ENCODE measurements at regions not wholly inside any gene's neighbourhood (a gene's known extent, or its start where the extent isn't known, plus 50 kb on each side); places are given as distances from the start of the nearest gene placed in this dataset.

GRCh38 chr6:54646951-54647664 is 199.5 kb upstream of the FAM83B start:
- Histone ChIP-seq H3K9me3 (no peaks in the 10 kb centered on the region), H3K27ac (no peak overlapping the region), H3K4me3 (no peak overlapping the region), H3K27me3 (no peaks in the 10 kb centered on the region), H3K36me3 (no peaks in the 10 kb centered on the region), H3K4me1 (no peaks in the 10 kb centered on the region)
- no peak for ATAC-seq
- no peak for TF ChIP-seq EP300 (IDR thresholded peaks at IDR 0.05)
- no peak for TF ChIP-seq CTCF (IDR thresholded peaks at IDR 0.05)
- no peak for TF ChIP-seq POLR2A (IDR thresholded peaks at IDR 0.05)
- TF ChIP-seq POLR2AphosphoS5 (IDR thresholded peaks at IDR 0.05): no peak
- 87 to 89% methylated on average over 5 to 7 of the region's 8 CpGs for WGBS, 2 donors (ENCODE audit: low coverage in 1 of 2)

GRCh38 chr6:54654381-54654780 is 192.2 kb upstream of the FAM83B start:
- TF ChIP-seq EP300 (IDR thresholded peaks at IDR 0.05) (no peak), CTCF (IDR thresholded peaks at IDR 0.05) (no peak), POLR2A (IDR thresholded peaks at IDR 0.05) (no peak), POLR2AphosphoS5 (IDR thresholded peaks at IDR 0.05) (no peak)
- H3K36me3 ChIP-seq: no peaks in the 10 kb centered on the region
- H3K4me3 ChIP-seq: no peak overlapping the region
- H3K27me3 ChIP-seq: no peaks in the 10 kb centered on the region
- H3K27ac ChIP-seq: no peak overlapping the region
- no peak for ATAC-seq
- no peaks in the 10 kb centered on the region for H3K4me1 ChIP-seq
- no peaks in the 10 kb centered on the region for H3K9me3 ChIP-seq

- Histone ChIP-seq H3K4me3 (no peak overlapping the region), H3K27me3 (no peaks in the 10 kb centered on the region), H3K27ac (no peak overlapping the region), H3K36me3 (no peaks in the 10 kb centered on the region), H3K4me1 (no peaks in the 10 kb centered on the region), H3K9me3 (no peaks in the 10 kb centered on the region)
- WGBS, 2 donors (ENCODE audit: low coverage in 1 of 2): 67 to 75% methylated on average over 1 of the region's 1 CpG
- ATAC-seq: no peak
- TF ChIP-seq CTCF (IDR thresholded peaks at IDR 0.05) (no peak), POLR2AphosphoS5 (IDR thresholded peaks at IDR 0.05) (no peak), POLR2A (IDR thresholded peaks at IDR 0.05) (no peak), EP300 (IDR thresholded peaks at IDR 0.05) (no peak)
Observed at GRCh38 chr6:54655162-54655561, 191.4 kb upstream of the FAM83B start.

GRCh38 chr6:54665278-54665677 is 181.3 kb upstream of the FAM83B start:
- Histone ChIP-seq H3K4me1 (no peaks in the 10 kb centered on the region), H3K36me3 (no peaks in the 10 kb centered on the region), H3K9me3 (peaks cover 0 to 5% (median 0%) of the 10 kb centered on the region in 3 donors), H3K4me3 (no peak overlapping the region), H3K27me3 (no peaks in the 10 kb centered on the region), H3K27ac (no peak overlapping the region)
- TF ChIP-seq POLR2AphosphoS5 (IDR thresholded peaks at IDR 0.05) (no peak), CTCF (IDR thresholded peaks at IDR 0.05) (no peak)
- ATAC-seq: no peak

- ATAC-seq: no peak
- Histone ChIP-seq H3K27me3 (no peaks in the 10 kb centered on the region), H3K9me3 (no peaks in the 10 kb centered on the region), H3K4me3 (no peak overlapping the region), H3K36me3 (no peaks in the 10 kb centered on the region), H3K4me1 (no peaks in the 10 kb centered on the region), H3K27ac (no peak overlapping the region)
- WGBS, 2 donors (ENCODE audit: low coverage in 1 of 2): 91 to 100% methylated on average over 2 of the region's 2 CpGs
- TF ChIP-seq EP300 (IDR thresholded peaks at IDR 0.05) (no peak), POLR2AphosphoS5 (IDR thresholded peaks at IDR 0.05) (no peak), POLR2A (IDR thresholded peaks at IDR 0.05) (no peak), CTCF (IDR thresholded peaks at IDR 0.05) (no peak)
Observed at GRCh38 chr6:54680531-54680930, 166.0 kb upstream of the FAM83B start.
